Coronary artery (tissue), 2 donors: ENCODE measurements at regions not wholly inside any gene's neighbourhood (a gene's known extent, or its start where the extent isn't known, plus 50 kb on each side); places are given as distances from the start of the nearest gene placed in this dataset.

ENCODE experiments used
- DNase-seq: peaks from one replicate; pipeline ENCODE4 v3.0.0-alpha.2; 2017; ENCODE audit warnings: low spot score
- H3K27ac ChIP-seq, 2 donors: fragments of 200-600 bp; sonication (generic); one replicate each; pipeline ENCODE4 v1.5.1; 2016 to 2019
- H3K4me3 ChIP-seq: fragments of 200-600 bp; sonication (generic); 2 replicates; pipeline ENCODE4 v1.5.1; 2016; ENCODE audit warnings: mild to moderate bottlenecking, moderate library complexity
- CTCF ChIP-seq: fragments of 200-600 bp; sonication (generic); IDR thresholded peaks from one replicate; pipeline ENCODE4 v1.5.1; 2019; ENCODE audit warnings: antibody characterized with exemption

GRCh38 chr5:74500110-74500917 lies 140.2 kb downstream of the ENC1 start:
- Histone ChIP-seq H3K4me3 (no peak overlapping the region), H3K27ac (no peak overlapping the region)
- DNase-seq, result no peak
- TF ChIP-seq CTCF, result no peak

GRCh38 chr5:74499256-74500050 lies 141.1 kb downstream of the ENC1 start:
- no peak for DNase-seq
- no peak overlapping the region for H3K27ac ChIP-seq
- no peak for TF ChIP-seq CTCF
- H3K4me3 ChIP-seq, result no peak overlapping the region

- H3K4me3 ChIP-seq, result no peak overlapping the region
- H3K27ac ChIP-seq, result no peak overlapping the region
- TF ChIP-seq CTCF, result no peak
- no peak for DNase-seq
Measured at GRCh38 chr5:74497706-74498105, 142.8 kb downstream of the ENC1 start.

- no peak for DNase-seq
- H3K4me3 ChIP-seq, result no peak overlapping the region
- no peak overlapping the region for H3K27ac ChIP-seq
- TF ChIP-seq CTCF, result no peak
Measured at GRCh38 chr5:74493411-74493810, 147.1 kb downstream of the ENC1 start.

GRCh38 chr5:74492230-74492629 lies 148.3 kb downstream of the ENC1 start:
- DNase-seq, result no peak
- Histone ChIP-seq H3K27ac (no peak overlapping the region), H3K4me3 (no peak overlapping the region)
- TF ChIP-seq CTCF, result no peak

GRCh38 chr5:74491586-74491985 lies 148.9 kb downstream of the ENC1 start:
- Histone ChIP-seq H3K4me3 (no peak overlapping the region), H3K27ac (no peak overlapping the region)
- no peak for TF ChIP-seq CTCF
- DNase-seq, result no peak
